ENCODE measurements at regions not wholly inside any gene's neighbourhood (a gene's known extent, or its start where the extent isn't known, plus 50 kb on each side); places are given as distances from the start of the nearest gene placed in this dataset.
"Not testable (repeated sequence)": the region's sequence is repeated elsewhere in the genome, so short reads cannot be mapped to it uniquely, and the experiment has no call there.

- no peak for DNase-seq (ENCODE audit: low read depth)
- Histone ChIP-seq H3K4me3 (ENCODE audit: low read depth, low read length) (no peak overlapping the region), H3K27me3 (ENCODE audit: control insufficient read depth, insufficient read depth, low read length) (no peaks in the 10 kb centered on the region), H3K36me3 (ENCODE audit: control insufficient read depth, insufficient read depth, low read length) (no peaks in the 10 kb centered on the region)
- TF ChIP-seq CTCF (IDR thresholded peaks at IDR 0.05; ENCODE audit: insufficient read depth, low read depth, low read length): no peak
- CTCF ChIA-PET: no interaction called here
- POLR2A ChIA-PET: no interaction called here
Observed at GRCh38 chr4:87716371-87717265, 66.5 kb downstream of the DMP1 start.

- no peaks in the 10 kb centered on the region for H3K27me3 ChIP-seq (ENCODE audit: control insufficient read depth, insufficient read depth, low read length)
- no peak for TF ChIP-seq CTCF (IDR thresholded peaks at IDR 0.05; ENCODE audit: insufficient read depth, low read depth, low read length)
- no peaks in the 10 kb centered on the region for H3K36me3 ChIP-seq (ENCODE audit: control insufficient read depth, insufficient read depth, low read length)
- DNase-seq (ENCODE audit: low read depth): no peak
- ChIA-PET POLR2A (no interaction called here), CTCF (no interaction called here)
- no peak overlapping the region for H3K4me3 ChIP-seq (ENCODE audit: low read depth, low read length)
Observed at GRCh38 chr4:87717276-87718031, 67.4 kb downstream of the DMP1 start.

GRCh38 chr4:87718217-87718835, 68.2 kb downstream of the DMP1 start:
- Histone ChIP-seq H3K27me3 (ENCODE audit: control insufficient read depth, insufficient read depth, low read length) (no peaks in the 10 kb centered on the region), H3K36me3 (ENCODE audit: control insufficient read depth, insufficient read depth, low read length) (no peaks in the 10 kb centered on the region), H3K4me3 (ENCODE audit: low read depth, low read length) (no peak overlapping the region)
- no peak for TF ChIP-seq CTCF (IDR thresholded peaks at IDR 0.05; ENCODE audit: insufficient read depth, low read depth, low read length)
- CTCF ChIA-PET: no interaction called here
- no peak for DNase-seq (ENCODE audit: low read depth)
- POLR2A ChIA-PET: no interaction called here

GRCh38 chr4:87720094-87720691, 70.1 kb downstream of the DMP1 start:
- CTCF ChIA-PET: interaction anchor here (1.8 kb wide), 1 partner anchor 9 kb away, joined by 4 read pairs; no protein-coding TSS in a partner anchor
- TF ChIP-seq CTCF (IDR thresholded peaks at IDR 0.05; ENCODE audit: insufficient read depth, low read depth, low read length): no peak
- DNase-seq (ENCODE audit: low read depth): no peak
- H3K36me3 ChIP-seq (ENCODE audit: control insufficient read depth, insufficient read depth, low read length): no peaks in the 10 kb centered on the region
- H3K27me3 ChIP-seq (ENCODE audit: control insufficient read depth, insufficient read depth, low read length): no peaks in the 10 kb centered on the region
- no peak overlapping the region for H3K4me3 ChIP-seq (ENCODE audit: low read depth, low read length)
- POLR2A ChIA-PET: no interaction called here

GRCh38 chr4:87725287-87725686, 74.1 kb upstream of the IBSP start:
- CTCF ChIA-PET; H3K36me3 ChIP-seq (ENCODE audit: control insufficient read depth, insufficient read depth, low read length); POLR2A ChIA-PET; H3K27me3 ChIP-seq (ENCODE audit: control insufficient read depth, insufficient read depth, low read length); H3K4me3 ChIP-seq (ENCODE audit: low read depth, low read length); DNase-seq (ENCODE audit: low read depth): not testable (repeated sequence)

Data from BJ (cell line).